SKM-1 treated with dmso at 0.1 percent for 144 hours (cell line): ENCODE measurements at regions not wholly inside any gene's neighbourhood (a gene's known extent, or its start where the extent isn't known, plus 50 kb on each side); places are given as distances from the start of the nearest gene placed in this dataset.
"Not testable (repeated sequence)": the region's sequence is repeated elsewhere in the genome, so short reads cannot be mapped to it uniquely, and the experiment has no call there.

Experiments
- DNase-seq: peaks from one replicate; lab custom pipeline; 2025; ENCODE audit not compliant: unreplicated experiment; lab: John Stamatoyannopoulos, UW

- peak; percentile 68 for DNase-seq
These were observed 689.1 kb downstream of the TFAP2A start for GRCh38 chr6:9725776-9726175.

GRCh38 chr6:9717568-9717967, 697.3 kb downstream of the TFAP2A start:
- no peak for DNase-seq

- DNase-seq: peak; percentile 3
These were observed 703.5 kb downstream of the TFAP2A start for GRCh38 chr6:9711365-9711764.

DNA sequence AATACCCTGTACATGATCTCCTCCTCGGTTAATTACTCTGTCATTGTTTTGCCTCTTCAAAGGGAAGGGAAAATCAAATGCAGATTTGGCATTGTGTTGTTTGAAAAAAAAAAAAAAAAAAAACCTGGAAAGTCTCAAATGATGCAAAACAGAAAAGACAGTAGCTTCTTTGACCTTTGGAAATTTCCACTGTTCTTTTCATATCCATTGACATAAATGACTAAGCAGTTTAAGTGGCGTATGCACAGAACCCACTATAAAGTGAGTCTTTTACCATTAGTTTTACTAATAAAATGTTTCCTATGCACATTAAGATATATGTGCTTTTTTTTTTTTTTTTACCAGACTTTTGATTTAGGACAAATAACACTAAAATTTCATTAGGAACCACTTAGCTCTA, 704.3 kb downstream of the TFAP2A start:
- no peak for DNase-seq

- DNase-seq: no peak
These were observed 706.3 kb downstream of the TFAP2A start for GRCh38 chr6:9708600-9708999.

GRCh38 chr6:9704989-9705388, 709.9 kb downstream of the TFAP2A start:
- no peak for DNase-seq

DNA sequence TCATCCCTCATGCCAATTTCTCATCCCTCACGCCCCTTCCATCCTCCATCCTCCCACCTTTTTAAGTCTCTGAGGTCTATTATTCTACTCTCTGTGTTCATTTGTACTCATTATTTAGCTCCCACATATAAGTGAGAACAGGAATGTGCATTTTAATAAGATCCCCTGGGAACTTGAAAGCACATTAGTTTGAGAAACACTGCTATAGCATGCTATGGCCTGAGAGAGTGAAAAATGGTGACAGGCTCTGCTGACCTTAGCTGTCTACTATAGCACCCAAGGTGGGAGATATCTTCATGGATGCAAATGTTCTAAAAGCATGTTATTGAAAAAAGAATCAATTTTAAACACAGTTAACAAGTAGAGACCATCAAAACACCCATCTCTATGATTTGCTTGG, 712.0 kb downstream of the TFAP2A start:
- DNase-seq: no peak

DNA sequence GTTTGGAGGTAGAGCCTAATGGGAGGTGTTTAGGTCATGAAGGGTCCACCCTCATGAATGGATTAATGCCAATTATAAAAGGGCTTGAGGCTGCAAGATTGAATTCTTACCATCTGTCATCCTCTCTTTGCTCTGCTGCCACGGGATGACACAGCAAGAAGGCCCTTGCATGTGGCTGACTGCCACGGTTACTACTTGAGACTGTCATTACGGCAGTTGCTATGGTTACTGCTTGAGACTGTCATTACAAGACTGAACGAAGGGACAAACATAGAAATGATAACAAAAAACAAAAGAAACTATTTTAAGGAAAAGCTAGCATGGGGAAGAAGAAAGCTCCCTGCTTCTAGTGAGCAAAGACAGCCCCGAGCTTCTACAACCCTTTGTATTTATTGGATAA, 715.0 kb downstream of the TFAP2A start:
- DNase-seq: no peak

GRCh38 chr6:9697263-9697931, 717.5 kb downstream of the TFAP2A start:
- no peak for DNase-seq

GRCh38 chr6:9690388-9690787, 724.5 kb downstream of the TFAP2A start:
- no peak for DNase-seq

DNA sequence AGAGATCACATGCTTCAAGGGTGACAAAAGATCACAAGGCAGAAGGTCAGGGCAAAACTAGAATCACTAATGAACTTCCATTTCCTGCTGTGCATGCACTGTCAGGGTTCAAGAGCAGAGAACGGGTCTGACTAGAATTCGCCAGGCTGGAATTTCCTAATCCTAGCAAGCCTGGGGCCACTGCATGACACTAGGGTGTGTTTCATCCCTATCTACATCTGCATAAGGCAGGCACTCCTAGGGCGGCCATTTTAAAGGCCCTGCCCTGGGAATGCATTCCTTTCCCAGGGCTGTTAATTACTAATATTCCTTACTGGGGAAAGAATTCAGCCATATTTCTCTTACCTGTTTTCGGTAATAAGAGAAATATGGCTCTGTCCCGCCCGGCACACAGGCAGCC, 734.1 kb downstream of the TFAP2A start:
- not testable (repeated sequence) for DNase-seq

DNA sequence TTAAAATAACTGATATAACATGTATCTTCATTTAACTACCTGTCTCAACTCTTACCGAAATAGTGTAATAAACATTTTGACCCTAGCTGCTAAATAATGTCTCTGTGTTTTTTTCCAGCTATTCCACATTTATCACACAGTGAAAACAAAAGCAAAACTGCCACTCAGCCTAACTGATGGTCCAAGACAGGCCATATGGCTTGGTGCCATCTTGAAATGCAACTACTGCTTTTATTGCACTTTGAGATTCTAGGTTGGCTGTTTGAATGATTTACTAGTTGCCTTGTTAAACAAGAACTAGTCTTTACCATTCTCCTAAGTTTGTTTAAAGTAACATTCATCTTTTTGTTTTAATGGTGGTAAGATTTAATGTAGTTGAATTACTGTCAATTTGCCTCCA, 739.8 kb downstream of the TFAP2A start:
- DNase-seq: no peak

DNA sequence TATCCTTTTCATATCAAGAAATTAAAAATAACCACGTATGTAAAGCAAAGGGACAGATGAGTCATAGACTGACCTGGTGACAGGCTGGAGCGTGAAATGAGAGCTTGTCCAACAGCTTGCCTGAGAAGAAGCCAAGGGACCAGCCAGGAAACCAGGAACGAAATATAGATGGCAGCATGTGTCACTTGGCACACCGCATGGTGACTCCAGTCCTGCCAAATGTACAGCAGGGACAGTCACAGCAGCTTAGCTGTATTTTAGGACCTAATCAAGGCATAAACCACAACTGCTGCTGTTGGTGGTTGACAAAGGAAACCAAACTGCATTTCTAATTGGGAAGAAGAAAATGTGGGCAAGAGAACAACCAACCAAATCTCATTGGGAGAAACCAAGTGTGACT, 755.0 kb downstream of the TFAP2A start:
- no peak for DNase-seq

DNA sequence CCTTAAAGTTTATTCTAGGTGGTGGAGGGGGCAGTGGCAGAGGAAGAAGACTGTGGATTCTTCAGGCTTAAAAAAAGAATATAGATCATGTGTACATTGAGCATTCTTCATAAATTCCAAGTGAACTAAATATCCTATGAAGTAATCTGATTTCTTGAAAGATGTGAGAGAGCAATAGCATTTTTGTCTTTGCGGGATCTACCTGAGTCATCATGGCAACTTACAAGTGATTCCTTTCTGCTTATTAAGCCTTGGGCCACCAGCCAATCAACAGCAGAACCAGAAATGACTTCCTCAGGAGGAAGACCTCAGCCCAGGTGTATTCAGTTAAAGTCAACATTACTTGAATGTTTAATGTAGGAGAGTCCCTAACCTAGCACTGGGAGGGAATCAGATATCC, 756.9 kb downstream of the TFAP2A start:
- no peak for DNase-seq

DNA sequence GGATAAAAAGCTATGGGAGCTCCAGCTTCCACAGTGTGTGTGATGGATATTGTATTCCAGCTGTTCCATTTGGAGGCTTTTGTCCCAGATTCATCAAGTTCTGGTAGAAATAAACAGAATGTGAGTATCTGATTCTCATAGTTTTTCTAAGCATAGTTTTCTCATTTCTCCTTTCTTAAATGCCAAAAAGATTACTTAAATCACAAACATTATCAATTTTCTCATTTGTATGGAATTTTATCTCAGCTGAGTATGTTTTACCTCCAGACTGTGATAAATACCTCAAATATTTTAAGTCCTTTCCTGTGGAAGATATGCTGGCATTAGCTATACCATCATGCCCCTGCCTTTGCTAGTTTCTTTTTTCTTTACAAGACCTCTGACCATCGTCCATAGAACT, 767.3 kb downstream of the TFAP2A start:
- no peak for DNase-seq

DNA sequence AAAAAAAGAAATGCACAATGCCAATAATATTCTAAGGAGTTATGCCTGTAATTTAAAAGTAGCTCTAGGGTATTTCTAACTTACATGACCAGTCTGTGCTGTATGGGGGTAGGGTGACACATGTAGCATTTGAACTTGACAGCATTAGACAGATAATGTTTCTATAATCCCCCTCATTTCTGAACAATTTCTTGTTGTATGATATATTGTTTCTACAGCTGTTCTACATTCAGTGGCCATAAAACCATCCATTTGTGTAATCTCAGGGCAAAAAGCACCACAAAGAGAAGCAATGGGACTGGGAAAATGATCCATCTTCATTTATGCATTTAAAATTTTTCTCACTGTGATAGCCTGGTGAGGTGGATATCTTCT, 767.8 kb downstream of the TFAP2A start:
- no peak for DNase-seq

DNA sequence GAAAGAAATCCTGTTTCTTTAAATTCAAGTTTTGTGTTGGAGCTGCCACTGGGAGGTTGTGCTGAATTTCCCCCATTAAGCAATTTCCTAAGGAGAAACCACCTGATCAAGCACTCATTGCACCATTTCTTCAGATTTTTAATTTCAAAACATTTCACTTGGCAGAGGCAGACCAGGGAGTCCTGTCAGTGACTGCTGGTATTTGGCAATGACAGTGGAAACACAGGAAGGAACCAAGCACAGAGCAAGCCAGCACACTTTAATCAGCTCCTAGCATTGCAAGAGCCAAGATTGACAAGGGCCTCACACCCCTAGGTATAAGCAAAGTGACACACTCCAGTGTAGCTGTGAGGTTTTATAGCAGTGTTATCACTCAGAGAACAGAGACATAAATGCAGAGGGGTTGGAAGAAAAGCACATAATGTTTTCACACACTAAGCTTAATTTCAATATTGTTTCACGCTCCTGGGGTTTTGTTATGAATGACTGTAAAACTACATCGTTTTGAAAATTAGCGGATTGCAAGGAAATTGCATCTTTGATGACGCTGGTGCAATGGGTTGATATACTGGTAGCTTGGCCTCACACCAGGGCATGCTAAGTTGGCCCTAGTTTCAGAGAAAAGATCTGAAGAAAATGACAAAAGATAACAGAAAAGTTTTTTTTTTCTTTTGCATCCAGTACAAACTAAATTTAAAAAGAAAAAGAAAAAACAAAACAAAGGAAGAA, 768.4 kb downstream of the TFAP2A start:
- DNase-seq: peak; percentile 86

- DNase-seq: no peak
These were observed 776.0 kb downstream of the TFAP2A start for GRCh38 chr6:9638861-9639260.

- no peak for DNase-seq
These were observed 780.1 kb downstream of the TFAP2A start for GRCh38 chr6:9634776-9635175.

- DNase-seq: no peak
These were observed 782.8 kb downstream of the TFAP2A start for GRCh38 chr6:9632026-9632425.

- peak; percentile 31 for DNase-seq
These were observed 786.1 kb downstream of the TFAP2A start for GRCh38 chr6:9628819-9629218.

DNA sequence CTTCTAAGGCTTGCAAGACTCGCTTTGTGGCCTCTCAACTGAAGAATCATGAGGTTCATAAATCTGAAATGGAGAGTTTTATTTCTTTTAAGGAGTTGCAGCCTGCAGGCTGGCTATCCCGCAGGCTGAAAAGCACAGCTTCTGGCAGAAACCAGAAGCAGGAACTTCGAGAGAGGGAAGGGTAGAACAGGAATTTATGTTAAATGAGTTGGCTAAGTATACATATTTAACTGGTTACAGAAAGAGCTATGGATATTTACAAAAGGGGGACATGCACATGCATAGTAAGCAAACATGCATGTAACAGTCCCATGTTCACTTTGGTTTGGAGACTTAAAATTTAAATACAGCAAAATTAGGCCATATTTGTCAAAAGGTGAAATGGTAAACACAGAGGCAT, 787.0 kb downstream of the TFAP2A start:
- no peak for DNase-seq

DNA sequence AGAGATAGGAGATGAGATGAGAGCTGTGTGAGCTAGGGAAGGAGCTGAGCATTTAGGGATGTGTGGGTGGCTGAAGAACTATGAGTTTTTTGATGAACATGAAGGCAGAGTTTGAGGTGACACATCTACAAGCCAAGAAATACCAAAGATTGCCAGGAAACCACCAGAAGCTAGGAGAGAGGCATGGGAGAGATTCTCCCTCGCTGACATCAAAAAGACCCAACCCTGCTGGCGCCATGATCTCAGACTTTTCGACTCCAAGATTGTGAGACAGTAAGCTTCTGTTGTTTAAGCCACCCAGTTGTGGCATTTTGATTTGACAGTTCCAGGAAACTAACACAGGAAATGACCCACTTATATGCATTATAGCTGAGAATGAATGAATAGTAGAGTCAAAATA, 790.9 kb downstream of the TFAP2A start:
- no peak for DNase-seq
